ENCODE measurements at regions not wholly inside any gene's neighbourhood (a gene's known extent, or its start where the extent isn't known, plus 50 kb on each side); places are given as distances from the start of the nearest gene placed in this dataset.

DNA sequence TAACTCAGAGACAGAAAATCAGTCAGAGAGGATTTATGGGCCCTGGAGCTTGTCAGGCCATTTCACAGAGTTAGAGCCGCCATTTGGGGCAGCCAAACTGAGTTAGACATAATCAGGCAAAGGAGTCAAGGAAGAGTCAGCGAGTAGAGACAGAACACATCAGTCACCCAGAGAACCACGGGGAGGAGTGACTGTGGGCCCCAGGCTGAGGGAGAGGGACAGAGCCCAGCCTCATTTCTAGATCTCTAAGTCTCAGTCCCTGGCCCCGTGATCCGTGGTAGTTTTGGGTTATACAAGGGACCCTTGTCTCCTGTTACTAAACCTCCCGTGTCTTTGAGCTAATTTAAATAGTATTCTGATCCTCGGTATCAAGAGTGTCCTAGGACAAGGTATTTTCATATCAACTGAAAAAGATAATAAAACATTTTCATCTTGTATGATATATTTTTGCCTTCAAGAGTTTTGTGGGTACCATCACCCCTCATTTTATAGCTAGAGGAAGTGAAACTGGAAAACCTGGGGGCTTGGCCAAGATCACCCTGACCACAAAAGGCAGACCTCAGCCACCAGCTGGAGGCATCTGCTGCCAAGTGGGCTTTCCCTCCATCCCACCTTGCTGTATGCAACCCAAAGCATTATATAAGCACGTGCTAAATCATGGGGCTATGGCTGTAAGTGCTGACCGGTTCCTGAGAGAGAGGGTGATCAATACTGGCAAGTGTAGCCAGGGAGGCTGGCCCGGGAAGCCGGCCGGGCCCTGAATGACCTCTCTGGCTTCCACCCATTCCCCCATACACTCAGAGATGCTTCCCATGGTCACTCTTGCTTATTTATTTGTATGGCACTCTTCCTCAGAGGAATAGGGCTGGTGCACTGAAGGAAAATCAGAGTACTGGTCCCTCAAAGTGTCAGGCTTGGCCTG lies 204.1 kb downstream of the BCOR start:
- Histone ChIP-seq H3K4me3 (no peak overlapping the region), H3K27ac (peak overlapping the region in 3 of 4 donors; percentile 49 to 71 (median 60)), H3K4me1 (peaks cover 10 to 65% (median 17%) of the 10 kb centered on the region in 3 donors), H3K36me3 (no peaks in the 10 kb centered on the region), H3K9me3 (no peaks in the 10 kb centered on the region), H3K27me3 (no peaks in the 10 kb centered on the region)
- no peak for DNase-seq
- TF ChIP-seq CTCF (IDR thresholded peaks at IDR 0.05) (no peak), POLR2A (IDR thresholded peaks at IDR 0.05) (no peak)
- intact Hi-C loops (cut with DNase I): no loop called here
- 65 to 79% methylated on average over 6 to 11 of the region's 12 CpGs for WGBS, 2 donors

DNA sequence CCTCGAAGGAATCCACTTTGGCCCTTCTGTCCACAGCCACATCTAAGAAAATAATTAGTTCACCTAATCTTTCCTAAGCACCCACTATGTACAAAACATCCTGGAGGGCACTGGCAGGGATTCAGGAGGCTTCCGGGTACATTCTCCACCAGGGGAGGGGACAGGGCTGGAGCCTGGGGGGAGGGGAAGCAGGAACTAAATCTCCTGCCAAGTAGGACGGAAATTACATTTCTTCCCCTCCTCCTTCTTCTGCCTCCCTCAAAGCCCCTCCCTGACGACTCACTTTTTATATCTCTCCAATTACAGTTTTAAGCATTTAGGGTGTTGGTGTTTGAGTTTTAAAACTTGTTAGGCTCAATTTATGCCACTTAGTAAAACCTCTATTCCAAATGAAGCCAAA lies 203.1 kb downstream of the BCOR start:
- intact Hi-C loops (cut with DNase I): no loop called here
- Histone ChIP-seq H3K9me3 (no peaks in the 10 kb centered on the region), H3K27ac (peak overlapping the region; percentile 49 to 71 (median 56)), H3K4me3 (no peak overlapping the region), H3K4me1 (peaks cover 10 to 75% (median 17%) of the 10 kb centered on the region in 3 donors), H3K36me3 (no peaks in the 10 kb centered on the region), H3K27me3 (no peaks in the 10 kb centered on the region)
- WGBS, 2 donors: 0 to 52% methylated on average over 1 to 4 of the region's 4 CpGs
- DNase-seq: no peak
- TF ChIP-seq CTCF (IDR thresholded peaks at IDR 0.05) (no peak), POLR2A (IDR thresholded peaks at IDR 0.05) (no peak)

- Histone ChIP-seq H3K27ac (peak overlapping the region; percentile 46 to 71 (median 56)), H3K4me1 (peaks cover 10 to 81% (median 17%) of the 10 kb centered on the region in 3 donors), H3K27me3 (no peaks in the 10 kb centered on the region), H3K4me3 (no peak overlapping the region), H3K36me3 (no peaks in the 10 kb centered on the region), H3K9me3 (no peaks in the 10 kb centered on the region)
- WGBS, 2 donors: 55 to 77% methylated on average over 9 to 11 of the region's 18 CpGs
- intact Hi-C loops (cut with DNase I): no loop called here
- DNase-seq: no peak
- TF ChIP-seq CTCF (IDR thresholded peaks at IDR 0.05) (no peak), POLR2A (IDR thresholded peaks at IDR 0.05) (no peak)
Observed at GRCh38 chrX:39895218-39896110, 202.3 kb downstream of the BCOR start.

- WGBS, 2 donors: 3 to 42% methylated on average over 6 to 13 of the region's 20 CpGs
Observed at GRCh38 chrX:39896951-39897740, 200.6 kb downstream of the BCOR start.

More at GRCh38 chrX:39896951-39897740, 200.6 kb downstream of the BCOR start:
- DNase-seq: no peak
- H3K27ac ChIP-seq: peak overlapping the region; percentile 22 to 72 (median 60)
- peaks cover 10 to 73% (median 24%) of the 10 kb centered on the region in 3 donors for H3K4me1 ChIP-seq
- intact Hi-C loops (cut with DNase I): no loop called here
- TF ChIP-seq POLR2A (IDR thresholded peaks at IDR 0.05) (no peak), CTCF (IDR thresholded peaks at IDR 0.05) (no peak)
- H3K9me3 ChIP-seq: no peaks in the 10 kb centered on the region
- no peaks in the 10 kb centered on the region for H3K27me3 ChIP-seq
- no peaks in the 10 kb centered on the region for H3K36me3 ChIP-seq
- H3K4me3 ChIP-seq: no peak overlapping the region
